ENCODE measurements at regions not wholly inside any gene's neighbourhood (a gene's known extent, or its start where the extent isn't known, plus 50 kb on each side); places are given as distances from the start of the nearest gene placed in this dataset.

DNA sequence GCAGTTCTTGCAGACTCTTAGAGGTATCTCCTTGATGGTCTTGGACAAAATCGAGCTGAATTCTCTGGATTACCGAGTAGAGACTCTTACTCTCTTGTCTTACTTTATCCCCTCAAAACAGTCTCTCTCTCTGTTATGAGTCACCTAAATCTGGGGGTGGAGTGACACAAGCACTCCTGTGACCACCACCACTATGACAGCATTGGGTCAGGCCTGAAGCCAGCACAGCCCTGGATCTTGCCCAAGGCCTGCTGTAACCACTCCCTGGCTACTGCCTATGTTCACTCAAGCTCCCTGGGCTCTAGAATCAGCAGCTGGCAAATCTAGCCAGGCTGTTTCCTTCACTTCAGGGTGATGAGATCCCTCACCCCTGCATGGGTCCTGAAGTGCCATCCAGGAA, 662.5 kb downstream of the LUZP2 start:
- no peak for ATAC-seq (ENCODE audit: insufficient number of reproducible peaks, low FRiP score, low read depth)
- H3K9me3 ChIP-seq, result no peaks in the 10 kb centered on the region

DNA sequence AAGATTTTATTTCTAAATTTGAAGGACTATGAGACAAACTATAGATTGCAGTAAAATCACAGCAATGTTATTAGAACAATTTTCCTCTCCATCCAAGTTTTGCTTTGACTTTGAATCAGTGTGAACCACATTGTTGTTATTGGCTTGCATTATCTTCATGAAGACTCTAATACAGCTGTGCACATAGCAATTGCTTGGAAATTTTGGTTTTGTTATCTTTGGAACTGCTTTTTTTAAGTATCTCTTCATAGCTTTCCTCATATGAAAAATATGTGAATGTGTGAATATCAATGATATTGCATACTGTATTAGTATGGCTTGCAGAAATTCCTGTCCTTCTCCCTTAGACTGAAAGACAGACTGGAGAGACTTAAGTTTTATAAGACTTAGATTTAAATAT, 666.6 kb downstream of the LUZP2 start:
- Histone ChIP-seq H3K27me3 (replicated peaks; ENCODE audit: insufficient read depth) (no peaks in the 10 kb centered on the region), H3K4me1 (ENCODE audit: control insufficient read depth in 1 of 2, low read depth in 2 of 2) (no peaks in the 10 kb centered on the region), H3K9me3 (no peaks in the 10 kb centered on the region), H3K4me3 (no peak overlapping the region), H3K27ac (no peak overlapping the region), H3K36me3 (no peaks in the 10 kb centered on the region)
- DNase-seq (ENCODE audit: low spot score), result no peak
- TF ChIP-seq, protein P1, sequence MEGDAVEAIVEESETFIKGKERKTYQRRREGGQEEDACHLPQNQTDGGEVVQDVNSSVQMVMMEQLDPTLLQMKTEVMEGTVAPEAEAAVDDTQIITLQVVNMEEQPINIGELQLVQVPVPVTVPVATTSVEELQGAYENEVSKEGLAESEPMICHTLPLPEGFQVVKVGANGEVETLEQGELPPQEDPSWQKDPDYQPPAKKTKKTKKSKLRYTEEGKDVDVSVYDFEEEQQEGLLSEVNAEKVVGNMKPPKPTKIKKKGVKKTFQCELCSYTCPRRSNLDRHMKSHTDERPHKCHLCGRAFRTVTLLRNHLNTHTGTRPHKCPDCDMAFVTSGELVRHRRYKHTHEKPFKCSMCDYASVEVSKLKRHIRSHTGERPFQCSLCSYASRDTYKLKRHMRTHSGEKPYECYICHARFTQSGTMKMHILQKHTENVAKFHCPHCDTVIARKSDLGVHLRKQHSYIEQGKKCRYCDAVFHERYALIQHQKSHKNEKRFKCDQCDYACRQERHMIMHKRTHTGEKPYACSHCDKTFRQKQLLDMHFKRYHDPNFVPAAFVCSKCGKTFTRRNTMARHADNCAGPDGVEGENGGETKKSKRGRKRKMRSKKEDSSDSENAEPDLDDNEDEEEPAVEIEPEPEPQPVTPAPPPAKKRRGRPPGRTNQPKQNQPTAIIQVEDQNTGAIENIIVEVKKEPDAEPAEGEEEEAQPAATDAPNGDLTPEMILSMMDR (IDR thresholded peaks at IDR 0.05), result no peak
- ATAC-seq (ENCODE audit: insufficient number of reproducible peaks, low FRiP score, low read depth), result no peak

More for the DNA sequence above, 662.5 kb downstream of the LUZP2 start:
- DNase-seq (ENCODE audit: low spot score), result no peak
- Histone ChIP-seq H3K27me3 (replicated peaks; ENCODE audit: insufficient read depth) (no peaks in the 10 kb centered on the region), H3K4me1 (ENCODE audit: control insufficient read depth in 1 of 2, low read depth in 2 of 2) (no peaks in the 10 kb centered on the region), H3K36me3 (no peaks in the 10 kb centered on the region), H3K4me3 (no peak overlapping the region), H3K27ac (no peak overlapping the region)
- TF ChIP-seq, protein P1 (IDR thresholded peaks at IDR 0.05), result no peak

DNA sequence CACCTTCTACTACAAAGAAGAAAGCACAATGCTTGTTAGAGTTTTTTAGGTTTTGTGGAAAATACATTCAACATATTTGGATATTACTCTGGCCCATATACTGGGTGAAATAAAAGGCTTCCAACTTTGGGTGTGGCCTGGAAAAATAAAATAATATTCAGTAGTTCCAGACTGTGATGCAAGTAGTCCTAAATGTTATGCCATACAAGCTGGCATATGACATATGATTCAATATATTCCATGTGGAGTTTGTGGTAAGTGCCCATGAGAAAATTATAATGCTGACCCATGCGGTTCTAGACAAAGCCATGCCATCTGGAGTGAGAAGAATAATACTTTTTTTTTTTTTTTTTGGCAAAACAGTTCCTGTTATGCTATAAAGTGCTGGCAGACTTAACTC, 683.3 kb downstream of the LUZP2 start:
- DNase-seq (ENCODE audit: low spot score) (no peak), ATAC-seq (ENCODE audit: insufficient number of reproducible peaks, low FRiP score, low read depth) (no peak)
- H3K36me3 ChIP-seq, result no peaks in the 10 kb centered on the region
- no peaks in the 10 kb centered on the region for H3K9me3 ChIP-seq
- TF ChIP-seq, protein P1 (IDR thresholded peaks at IDR 0.05), result no peak
- H3K27ac ChIP-seq, result no peak overlapping the region
- H3K4me1 ChIP-seq (ENCODE audit: control insufficient read depth in 1 of 2, low read depth in 2 of 2), result no peaks in the 10 kb centered on the region
- no peak overlapping the region for H3K4me3 ChIP-seq
- H3K27me3 ChIP-seq (replicated peaks; ENCODE audit: insufficient read depth), result no peaks in the 10 kb centered on the region

DNA sequence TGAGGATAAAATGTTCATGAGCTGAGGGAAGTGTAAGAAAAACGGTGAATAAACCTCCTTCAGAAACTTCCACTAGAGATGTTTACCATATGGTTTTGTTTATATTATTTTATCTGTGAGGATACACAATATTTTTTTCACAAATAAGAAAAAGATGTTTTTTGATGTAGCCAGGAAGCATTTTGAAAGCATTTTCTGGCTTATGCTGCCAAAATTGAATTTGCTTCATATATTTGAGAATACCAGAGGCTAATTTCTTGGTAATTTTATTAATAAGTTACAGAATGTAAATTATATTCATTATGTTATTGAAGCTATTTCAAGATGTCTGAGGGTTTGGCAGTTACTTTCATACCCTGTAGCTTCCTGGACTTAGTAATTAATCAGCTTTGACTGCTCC, 686.6 kb downstream of the LUZP2 start:
- TF ChIP-seq, protein P1 (IDR thresholded peaks at IDR 0.05), result no peak
- ATAC-seq (ENCODE audit: insufficient number of reproducible peaks, low FRiP score, low read depth), result no peak
- H3K4me3 ChIP-seq, result no peak overlapping the region
- no peak for DNase-seq (ENCODE audit: low spot score)
- H3K36me3 ChIP-seq, result no peaks in the 10 kb centered on the region
- H3K4me1 ChIP-seq (ENCODE audit: control insufficient read depth in 1 of 2, low read depth in 2 of 2), result no peaks in the 10 kb centered on the region
- H3K27me3 ChIP-seq (replicated peaks; ENCODE audit: insufficient read depth), result no peaks in the 10 kb centered on the region
- no peak overlapping the region for H3K27ac ChIP-seq
- H3K9me3 ChIP-seq, result no peaks in the 10 kb centered on the region

DNA sequence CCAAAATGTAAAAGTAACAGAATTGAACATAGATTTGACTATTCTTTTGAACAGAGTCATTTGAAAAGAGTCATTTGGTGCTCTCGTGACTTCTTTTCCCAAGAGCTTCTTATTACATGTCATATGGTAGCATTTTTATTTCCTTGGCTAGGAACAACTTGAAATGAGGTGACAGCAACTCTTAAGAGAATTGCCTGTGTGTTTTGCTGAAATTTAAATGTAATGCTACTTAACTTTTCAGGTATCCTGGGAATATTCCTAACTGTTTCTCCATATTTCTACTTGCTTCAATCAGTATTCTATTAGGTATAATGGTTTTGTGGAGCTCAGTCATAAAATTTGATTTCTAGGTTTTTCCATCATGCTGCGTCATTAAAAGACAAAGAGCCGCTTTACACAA, 700.7 kb downstream of the LUZP2 start:
- TF ChIP-seq, protein P1 (IDR thresholded peaks at IDR 0.05), result no peak
- no peak for ATAC-seq (ENCODE audit: insufficient number of reproducible peaks, low FRiP score, low read depth)
- DNase-seq (ENCODE audit: low spot score), result no peak
- no peaks in the 10 kb centered on the region for H3K9me3 ChIP-seq
- no peak overlapping the region for H3K4me3 ChIP-seq
- H3K27me3 ChIP-seq (replicated peaks; ENCODE audit: insufficient read depth), result no peaks in the 10 kb centered on the region
- H3K4me1 ChIP-seq (ENCODE audit: control insufficient read depth in 1 of 2, low read depth in 2 of 2), result no peaks in the 10 kb centered on the region
- no peaks in the 10 kb centered on the region for H3K36me3 ChIP-seq
- no peak overlapping the region for H3K27ac ChIP-seq

Data from thoracic aorta (tissue), 2 donors.